HEK293 (cell line): ENCODE measurements at regions not wholly inside any gene's neighbourhood (a gene's known extent, or its start where the extent isn't known, plus 50 kb on each side); places are given as distances from the start of the nearest gene placed in this dataset.

Experiments
- CTCF ChIA-PET: fragments of 350-600 bp; formaldehyde crosslinking; extraction: SDS; loops from one replicate; lab custom pipeline; 2021; ENCODE audit warnings: antibody characterized with exemption; lab: Yijun Ruan, JAX
- POLR2A ChIA-PET: fragments of 300-600 bp; formaldehyde crosslinking; extraction: SDS; loops from one replicate; lab custom pipeline; 2020; ENCODE audit warnings: antibody characterized with exemption, inconsistent platforms; lab: Yijun Ruan, JAX
- H3K27ac ChIP-seq: fragments of 200-500 bp; sonication (Bioruptor generic); 2 replicates; pipeline ENCODE4 v1.5.1; 2014; ENCODE audit warnings: low read depth, low read length, control low read depth, inconsistent platforms; ENCODE audit errors: extremely low read depth
- H3K36me3 ChIP-seq, 2 experiments: fragments of 200-500 bp in 1 of 2; sonication (Bioruptor generic) in 1 of 2; 1 replicate in 1 of 2; 2 replicates in 1 of 2; pipeline ENCODE4 v1.5.1; 2014 to 2017; ENCODE audit warnings: inconsistent platforms in 2 of 2, low read length in 2 of 2; ENCODE audit not compliant: control insufficient read depth in 2 of 2, insufficient read depth in 1 of 2
- H3K4me1 ChIP-seq: fragments of 200-500 bp; sonication (Bioruptor generic); 2 replicates; pipeline ENCODE4 v1.5.1; 2014; ENCODE audit warnings: mild to moderate bottlenecking, low read length, inconsistent platforms; ENCODE audit not compliant: control insufficient read depth, insufficient read depth
- H3K4me3 ChIP-seq: 2 replicates; pipeline ENCODE4 v1.5.1; 2011; ENCODE audit warnings: low read depth, mild to moderate bottlenecking, control low read depth, low read length, moderate library complexity
- H3K9me3 ChIP-seq: fragments of 200-500 bp; sonication (Bioruptor generic); 2 replicates; pipeline ENCODE4 v1.5.1; 2014; ENCODE audit warnings: low read depth, low read length, inconsistent platforms; ENCODE audit not compliant: control insufficient read depth, insufficient read depth
- AEBP2 ChIP-seq: fragments of 450-650 bp; formaldehyde crosslinking; IDR thresholded peaks from 2 replicates; pipeline ENCODE4 v1.5.1; 2016; ENCODE audit warnings: missing biosample characterization, missing genetic modification characterization, borderline replicate concordance
- HOXA7 ChIP-seq: sonication (generic); formaldehyde crosslinking; IDR thresholded peaks from 2 replicates; pipeline ENCODE4 v1.8.1; 2022; ENCODE audit warnings: missing genetic modification reagents, borderline replicate concordance
- KLF1 ChIP-seq: fragments of 450-650 bp; formaldehyde crosslinking; IDR thresholded peaks from 2 replicates; pipeline ENCODE4 v1.5.1; 2016; ENCODE audit warnings: missing biosample characterization, missing genetic modification characterization
- MZF1 ChIP-seq: fragments of 450-650 bp; formaldehyde crosslinking; IDR thresholded peaks from 2 replicates; pipeline ENCODE4 v1.5.1; 2017; ENCODE audit warnings: missing biosample characterization, missing genetic modification characterization, borderline replicate concordance
- PRDM6 ChIP-seq: fragments of 450-650 bp; formaldehyde crosslinking; IDR thresholded peaks from 2 replicates; pipeline ENCODE4 v1.5.1; 2017; ENCODE audit warnings: missing biosample characterization, missing genetic modification characterization
- SCRT1 ChIP-seq: fragments of 450-650 bp; formaldehyde crosslinking; IDR thresholded peaks from 2 replicates; pipeline ENCODE4 v1.5.1; 2016; ENCODE audit warnings: missing biosample characterization, missing genetic modification characterization, borderline replicate concordance
- SCRT2 ChIP-seq: fragments of 450-650 bp; formaldehyde crosslinking; IDR thresholded peaks from 2 replicates; pipeline ENCODE4 v1.5.1; 2016; ENCODE audit warnings: missing biosample characterization, missing genetic modification characterization
- ZIC2 ChIP-seq: fragments of 450-650 bp; formaldehyde crosslinking; IDR thresholded peaks from 2 replicates; pipeline ENCODE4 v1.5.1; 2016; ENCODE audit warnings: missing biosample characterization, missing genetic modification characterization
- ZNF221 ChIP-seq: fragments of 450-650 bp; formaldehyde crosslinking; IDR thresholded peaks from 2 replicates; pipeline ENCODE4 v1.5.1; 2017; ENCODE audit warnings: missing biosample characterization, missing genetic modification characterization, borderline replicate concordance
- ZNF23 ChIP-seq: fragments of 450-650 bp; formaldehyde crosslinking; IDR thresholded peaks from 2 replicates; pipeline ENCODE4 v1.5.1; 2016; ENCODE audit warnings: missing biosample characterization, missing genetic modification characterization, borderline replicate concordance
- ZNF324 ChIP-seq: fragments of 450-650 bp; formaldehyde crosslinking; IDR thresholded peaks from 2 replicates; pipeline ENCODE4 v1.5.1; 2016; ENCODE audit warnings: missing biosample characterization, missing genetic modification characterization
- ZNF335 ChIP-seq: fragments of 450-650 bp; formaldehyde crosslinking; conservative IDR thresholded peaks from 2 replicates; pipeline ENCODE4 v1.5.1; 2016; ENCODE audit warnings: missing biosample characterization, missing genetic modification characterization
- ZNF366 ChIP-seq: fragments of 450-650 bp; formaldehyde crosslinking; conservative IDR thresholded peaks from 2 replicates; pipeline ENCODE4 v1.5.1; 2016; ENCODE audit warnings: missing biosample characterization, missing genetic modification characterization
- ZNF426 ChIP-seq: fragments of 450-650 bp; formaldehyde crosslinking; IDR thresholded peaks from 2 replicates; pipeline ENCODE4 v1.5.1; 2017; ENCODE audit warnings: missing biosample characterization, missing genetic modification characterization, mild to moderate bottlenecking, inconsistent platforms, moderate library complexity
- ZNF544 ChIP-seq: fragments of 450-650 bp; formaldehyde crosslinking; IDR thresholded peaks from 2 replicates; pipeline ENCODE4 v1.5.0; 2017; ENCODE audit warnings: missing biosample characterization, missing genetic modification characterization
- ZNF548 ChIP-seq: fragments of 450-650 bp; formaldehyde crosslinking; IDR thresholded peaks from 2 replicates; pipeline ENCODE4 v1.5.1; 2016; ENCODE audit warnings: missing biosample characterization, missing genetic modification characterization
- ZNF585B ChIP-seq: fragments of 450-650 bp; formaldehyde crosslinking; IDR thresholded peaks from 2 replicates; pipeline ENCODE4 v1.5.1; 2016; ENCODE audit warnings: missing biosample characterization, missing genetic modification characterization
- ZNF645 ChIP-seq: fragments of 450-650 bp; formaldehyde crosslinking; IDR thresholded peaks from 2 replicates; pipeline ENCODE4; 2016; ENCODE audit warnings: missing biosample characterization, missing genetic modification characterization
- ZNF692 ChIP-seq: fragments of 450-650 bp; formaldehyde crosslinking; IDR thresholded peaks from 2 replicates; pipeline ENCODE4 v1.5.1; 2016; ENCODE audit warnings: missing biosample characterization, missing genetic modification characterization
- ZNF76 ChIP-seq: fragments of 450-650 bp; formaldehyde crosslinking; IDR thresholded peaks from 2 replicates; pipeline ENCODE4; 2016; ENCODE audit warnings: low read depth, missing biosample characterization, missing genetic modification characterization, borderline replicate concordance

- Histone ChIP-seq H3K9me3 (no peaks in the 10 kb centered on the region), H3K4me1 (peaks cover 1% of the 10 kb centered on the region), H3K4me3 (no peak overlapping the region), H3K27ac (no peak overlapping the region), H3K36me3 (no peaks in the 10 kb centered on the region)
- ChIA-PET POLR2A (no interaction called here), CTCF (interaction anchor here (0.6 kb wide), 1 partner anchor 629 kb away, joined by 6 read pairs; no protein-coding TSS in a partner anchor)
- TF ChIP-seq ZNF548 (tag by site-specific recombination), result no peak
- TF ChIP-seq ZNF585B (tag by site-specific recombination), result no peak
- TF ChIP-seq ZIC2 (tag by site-specific recombination), result peak; percentile 45; the same call in 1 of the 2 replicates
- no peak for TF ChIP-seq ZNF645 (tag by site-specific recombination)
- TF ChIP-seq ZNF23 (tag by site-specific recombination), result no peak
- no peak for TF ChIP-seq ZNF366
- no peak for TF ChIP-seq HOXA7
- TF ChIP-seq SCRT2 (tag by site-specific recombination), result 0 out of 2 replicates have a peak, but pooled peaks have one; percentile 23
Measured at GRCh38 chr10:31129271-31129670, 97.6 kb upstream of the ZNF438 start.

GRCh38 chr10:31129880-31130405, 98.3 kb upstream of the ZNF438 start:
- H3K4me3 ChIP-seq, result no peak overlapping the region
- no peaks in the 10 kb centered on the region for H3K9me3 ChIP-seq
- peaks cover 8% of the 10 kb centered on the region for H3K4me1 ChIP-seq
- POLR2A ChIA-PET, result no interaction called here
- CTCF ChIA-PET, result no interaction called here
- H3K27ac ChIP-seq, result no peak overlapping the region
- no peak for TF ChIP-seq KLF1
- TF ChIP-seq MZF1 (tag by site-specific recombination), result no peak
- TF ChIP-seq AEBP2 (tag by site-specific recombination), result no peak
- no peak for TF ChIP-seq ZNF335 (tag by site-specific recombination)
- no peak for TF ChIP-seq SCRT1 (tag by site-specific recombination)
- no peak for TF ChIP-seq ZNF544
- no peak for TF ChIP-seq ZNF692 (tag by site-specific recombination)
- no peak for TF ChIP-seq ZNF426
- TF ChIP-seq ZNF221, result no peak
- no peak for TF ChIP-seq PRDM6 (tag by site-specific recombination)
- TF ChIP-seq ZNF324 (tag by site-specific recombination), result no peak
- TF ChIP-seq ZNF76 (tag by site-specific recombination), result no peak
- H3K36me3 ChIP-seq, result no peaks in the 10 kb centered on the region
